Neural cell (in vitro differentiated cells): ENCODE measurements at regions not wholly inside any gene's neighbourhood (a gene's known extent, or its start where the extent isn't known, plus 50 kb on each side); places are given as distances from the start of the nearest gene placed in this dataset.
"Not testable (repeated sequence)": the region's sequence is repeated elsewhere in the genome, so short reads cannot be mapped to it uniquely, and the experiment has no call there.

Experiments
- H2AFZ ChIP-seq: fragments of 200-600, 300-800 bp; sonication (generic), shearing (Covaris generic); 2 replicates; pipeline ENCODE4 v1.6.0; 2014; ENCODE audit warnings: low read depth, mild to moderate bottlenecking, antibody characterized with exemption, low read length, moderate library complexity
- H3F3A ChIP-seq: fragments of 200-600 bp; shearing (Covaris generic); 2 replicates; pipeline ENCODE4 v1.6.1; 2016; ENCODE audit warnings: mild to moderate bottlenecking, moderate library complexity, mixed read lengths, antibody characterized with exemption, low read length; ENCODE audit not compliant: insufficient read depth, poor library complexity, severe bottlenecking
- H3K27ac ChIP-seq: fragments of 200-600, 300-800 bp; sonication (generic), shearing (Covaris generic); 2 replicates; pipeline ENCODE4 v1.5.1; 2014; ENCODE audit warnings: mild to moderate bottlenecking, low read length, moderate library complexity
- H3K27me3 ChIP-seq: fragments of 300-800, 200-600 bp; sonication (generic), shearing (Covaris generic); 2 replicates; pipeline ENCODE4 v1.6.0; 2014; ENCODE audit warnings: mild to moderate bottlenecking, low read depth, low read length, moderate library complexity; ENCODE audit not compliant: insufficient read depth
- H3K36me3 ChIP-seq: fragments of 300-800, 200-600 bp; sonication (generic), shearing (Covaris generic); 2 replicates; pipeline ENCODE4 v1.5.1; 2014; ENCODE audit warnings: mild to moderate bottlenecking, antibody characterized with exemption, low read length, moderate library complexity; ENCODE audit not compliant: insufficient read depth
- H3K4me2 ChIP-seq: fragments of 300-800, 200-600 bp; sonication (generic), shearing (Covaris generic); 2 replicates; pipeline ENCODE4 v1.6.0; 2014; ENCODE audit warnings: mild to moderate bottlenecking, low read length
- H3K4me3 ChIP-seq: fragments of 300-800, 200-600 bp; sonication (generic), shearing (Covaris generic); 2 replicates; pipeline ENCODE4 v1.5.1; 2014; ENCODE audit warnings: mild to moderate bottlenecking, low read length, moderate library complexity
- H3K79me2 ChIP-seq: fragments of 200-600 bp; shearing (Covaris generic); replicated peaks from 2 replicates; pipeline ENCODE4 v1.6.0; 2014; ENCODE audit warnings: mild to moderate bottlenecking, low read length, moderate library complexity; ENCODE audit not compliant: insufficient read depth
- H3K9ac ChIP-seq: fragments of 300-800, 200-600 bp; sonication (generic), shearing (Covaris generic); 2 replicates; pipeline ENCODE4 v1.6.1; 2016; ENCODE audit warnings: mild to moderate bottlenecking, low read length, mixed read lengths
- H3K9me2 ChIP-seq: fragments of 200-600 bp; shearing (Covaris generic); 2 replicates; pipeline ENCODE4 v1.6.1; 2016; ENCODE audit warnings: mild to moderate bottlenecking, low read length, mixed read lengths; ENCODE audit not compliant: insufficient read depth
- H3K9me3 ChIP-seq: fragments of 200-600, 300-800 bp; sonication (generic), shearing (Covaris generic); 2 replicates; pipeline ENCODE4 v1.6.1; 2016; ENCODE audit warnings: mild to moderate bottlenecking, mixed run types, low read length, moderate library complexity, mixed read lengths
- H4K20me1 ChIP-seq: fragments of 200-600 bp; shearing (Covaris generic); 2 replicates; pipeline ENCODE4 v1.6.1; 2016; ENCODE audit warnings: mild to moderate bottlenecking, mixed run types; ENCODE audit not compliant: insufficient read depth
- CTCF ChIP-seq: fragments of 450-650 bp; IDR thresholded peaks from 2 replicates; pipeline ENCODE4 v1.5.1; 2014; ENCODE audit warnings: antibody characterized with exemption, mild to moderate bottlenecking, moderate library complexity; ENCODE audit not compliant: poor library complexity, severe bottlenecking
- EP300 ChIP-seq: fragments of 450-650 bp; conservative IDR thresholded peaks from 2 replicates; pipeline ENCODE4 v1.6.1; 2014; ENCODE audit warnings: antibody characterized with exemption, mild to moderate bottlenecking, moderate library complexity; ENCODE audit not compliant: poor library complexity, severe bottlenecking
- EZH2 ChIP-seq: fragments of 200-600, 300-800 bp; shearing (Covaris generic), sonication (generic); IDR thresholded peaks from 2 replicates; pipeline ENCODE4 v1.6.1; 2014; ENCODE audit warnings: antibody characterized with exemption, low read length, borderline replicate concordance, mild to moderate bottlenecking; ENCODE audit not compliant: insufficient read depth, poor library complexity, severe bottlenecking
- MXI1 ChIP-seq: fragments of 450-650 bp; conservative IDR thresholded peaks from 2 replicates; pipeline ENCODE4 v1.6.1; 2014; ENCODE audit warnings: antibody characterized with exemption, mild to moderate bottlenecking; ENCODE audit not compliant: poor library complexity, severe bottlenecking
- POLR2AphosphoS5 ChIP-seq: IDR thresholded peaks from 2 replicates; pipeline ENCODE4 v1.6.1; 2012
- RAD21 ChIP-seq: fragments of 450-650 bp; conservative IDR thresholded peaks from 2 replicates; pipeline ENCODE4 v1.6.1; 2014; ENCODE audit warnings: antibody characterized with exemption, mild to moderate bottlenecking, moderate library complexity
- REST ChIP-seq: IDR thresholded peaks from 2 replicates; pipeline ENCODE4 v1.6.1; 2012; ENCODE audit warnings: borderline replicate concordance
- SMC3 ChIP-seq: fragments of 450-650 bp; conservative IDR thresholded peaks from 2 replicates; pipeline ENCODE4 v1.6.1; 2014; ENCODE audit warnings: antibody characterized with exemption, mild to moderate bottlenecking, moderate library complexity; ENCODE audit not compliant: poor library complexity
- TAF1 ChIP-seq: IDR thresholded peaks from 2 replicates; pipeline ENCODE4 v1.6.1; 2012; ENCODE audit warnings: low read depth

GRCh38 chr4:189656641-189657040 is 284.0 kb upstream of the FRG1 start:
- H3F3A ChIP-seq: no peaks in the 10 kb centered on the region
- no peaks in the 10 kb centered on the region for H3K36me3 ChIP-seq
- H3K9ac ChIP-seq: no peak overlapping the region
- no peak overlapping the region for H2AFZ ChIP-seq
- no peaks in the 10 kb centered on the region for H3K9me3 ChIP-seq
- H3K4me3 ChIP-seq: no peak overlapping the region
- TF ChIP-seq RAD21: no peak
- no peak for TF ChIP-seq EZH2
- TF ChIP-seq MXI1: no peak
- no peak for TF ChIP-seq SMC3
- TF ChIP-seq TAF1: no peak
- no peak for TF ChIP-seq CTCF
- TF ChIP-seq EP300: no peak
- no peak for TF ChIP-seq REST
- TF ChIP-seq POLR2AphosphoS5: no peak
- no peak overlapping the region for H3K27ac ChIP-seq
- H3K79me2 ChIP-seq: no peaks in the 10 kb centered on the region
- H3K9me2 ChIP-seq: no peaks in the 10 kb centered on the region
- H3K4me2 ChIP-seq: no peak overlapping the region
- no peaks in the 10 kb centered on the region for H3K27me3 ChIP-seq
- no peaks in the 10 kb centered on the region for H4K20me1 ChIP-seq

- H3K27me3 ChIP-seq, H3K79me2 ChIP-seq, H3F3A ChIP-seq, H3K4me2 ChIP-seq, H2AFZ ChIP-seq, H3K4me3 ChIP-seq, H3K36me3 ChIP-seq, H3K27ac ChIP-seq, H3K9me3 ChIP-seq, H3K9me2 ChIP-seq, H4K20me1 ChIP-seq, H3K9ac ChIP-seq: not testable (repeated sequence)
Measured at GRCh38 chr4:189658259-189658658, 282.4 kb upstream of the FRG1 start.

- H3K79me2 ChIP-seq, H3K27ac ChIP-seq, H4K20me1 ChIP-seq, H3K9me3 ChIP-seq, H3K27me3 ChIP-seq, H3K9ac ChIP-seq, H3F3A ChIP-seq, H3K4me2 ChIP-seq, H2AFZ ChIP-seq, H3K4me3 ChIP-seq, H3K9me2 ChIP-seq, H3K36me3 ChIP-seq: not testable (repeated sequence)
Measured at GRCh38 chr4:189658831-189659230, 281.8 kb upstream of the FRG1 start.
